ENCODE measurements at regions not wholly inside any gene's neighbourhood (a gene's known extent, or its start where the extent isn't known, plus 50 kb on each side); places are given as distances from the start of the nearest gene placed in this dataset.

- peaks cover 59% of the 10 kb centered on the region for H3K79me2 ChIP-seq
- no peak for DNase-seq (ENCODE audit: low spot score)
- no peak overlapping the region for H3K4me3 ChIP-seq
- no peak overlapping the region for H2AFZ ChIP-seq
- TF ChIP-seq EZH2 (IDR thresholded peaks at IDR 0.05; ENCODE audit: borderline replicate concordance) (no peak), EZH2phosphoT487 (IDR thresholded peaks at IDR 0.05; ENCODE audit: low read depth, severe bottlenecking, unreplicated experiment) (no peak), CTCF (IDR thresholded peaks at IDR 0.05; ENCODE audit: poor library complexity) (no peak)
- H3K9me2 ChIP-seq (replicated peaks; ENCODE audit: insufficient read depth) = no peaks in the 10 kb centered on the region
- no peaks in the 10 kb centered on the region for H4K20me1 ChIP-seq (ENCODE audit: insufficient read depth, poor library complexity, severe bottlenecking)
- H3K27me3 ChIP-seq = no peaks in the 10 kb centered on the region
- no peaks in the 10 kb centered on the region for H3K36me3 ChIP-seq (replicated peaks; ENCODE audit: insufficient read depth, low read depth)
- H3K4me2 ChIP-seq = no peak overlapping the region
- H3K4me1 ChIP-seq (ENCODE audit: insufficient read depth) = no peaks in the 10 kb centered on the region
- WGBS (ENCODE audit: low lambda C conversion rate, missing lambda C conversion rate) = 96% methylated on average over 2 of the region's 2 CpGs
- no peaks in the 10 kb centered on the region for H3K9me3 ChIP-seq (ENCODE audit: low read depth)
- H3K27ac ChIP-seq = no peak overlapping the region
These were observed 147.2 kb upstream of the DST start for GRCh38 chr6:56789879-56790278.

GRCh38 chr6:56789342-56789741, 146.7 kb upstream of the DST start:
- H3K79me2 ChIP-seq = peaks cover 54% of the 10 kb centered on the region
- H3K4me3 ChIP-seq = no peak overlapping the region
- no peaks in the 10 kb centered on the region for H3K9me3 ChIP-seq (ENCODE audit: low read depth)
- no peaks in the 10 kb centered on the region for H3K4me1 ChIP-seq (ENCODE audit: insufficient read depth)
- H3K9me2 ChIP-seq (replicated peaks; ENCODE audit: insufficient read depth) = no peaks in the 10 kb centered on the region
- TF ChIP-seq CTCF (IDR thresholded peaks at IDR 0.05; ENCODE audit: poor library complexity) (no peak), EZH2 (IDR thresholded peaks at IDR 0.05; ENCODE audit: borderline replicate concordance) (no peak), EZH2phosphoT487 (IDR thresholded peaks at IDR 0.05; ENCODE audit: low read depth, severe bottlenecking, unreplicated experiment) (no peak)
- H3K36me3 ChIP-seq (replicated peaks; ENCODE audit: insufficient read depth, low read depth) = no peaks in the 10 kb centered on the region
- no peak overlapping the region for H3K4me2 ChIP-seq
- H3K27me3 ChIP-seq = no peaks in the 10 kb centered on the region
- no peak overlapping the region for H2AFZ ChIP-seq
- 76% methylated on average over 1 of the region's 1 CpG for WGBS (ENCODE audit: low lambda C conversion rate, missing lambda C conversion rate)
- no peak for DNase-seq (ENCODE audit: low spot score)
- no peaks in the 10 kb centered on the region for H4K20me1 ChIP-seq (ENCODE audit: insufficient read depth, poor library complexity, severe bottlenecking)
- no peak overlapping the region for H3K27ac ChIP-seq

- 89% methylated on average over 1 of the region's 1 CpG for WGBS (ENCODE audit: low lambda C conversion rate, missing lambda C conversion rate)
- no peaks in the 10 kb centered on the region for H3K27me3 ChIP-seq
These were observed 144.5 kb upstream of the DST start for GRCh38 chr6:56787209-56787608.

More at GRCh38 chr6:56787209-56787608, 144.5 kb upstream of the DST start:
- H2AFZ ChIP-seq = no peak overlapping the region
- no peak overlapping the region for H3K4me2 ChIP-seq
- H3K27ac ChIP-seq = no peak overlapping the region
- no peaks in the 10 kb centered on the region for H3K36me3 ChIP-seq (replicated peaks; ENCODE audit: insufficient read depth, low read depth)
- no peaks in the 10 kb centered on the region for H3K9me2 ChIP-seq (replicated peaks; ENCODE audit: insufficient read depth)
- no peaks in the 10 kb centered on the region for H4K20me1 ChIP-seq (ENCODE audit: insufficient read depth, poor library complexity, severe bottlenecking)
- H3K9me3 ChIP-seq (ENCODE audit: low read depth) = no peaks in the 10 kb centered on the region
- no peak for DNase-seq (ENCODE audit: low spot score)
- H3K4me1 ChIP-seq (ENCODE audit: insufficient read depth) = no peaks in the 10 kb centered on the region
- no peak for TF ChIP-seq EZH2phosphoT487 (IDR thresholded peaks at IDR 0.05; ENCODE audit: low read depth, severe bottlenecking, unreplicated experiment)
- no peak for TF ChIP-seq EZH2 (IDR thresholded peaks at IDR 0.05; ENCODE audit: borderline replicate concordance)
- TF ChIP-seq CTCF (IDR thresholded peaks at IDR 0.05; ENCODE audit: poor library complexity) = no peak
- no peak overlapping the region for H3K4me3 ChIP-seq
- peaks cover 38% of the 10 kb centered on the region for H3K79me2 ChIP-seq
